ENCODE measurements at regions not wholly inside any gene's neighbourhood (a gene's known extent, or its start where the extent isn't known, plus 50 kb on each side); places are given as distances from the start of the nearest gene placed in this dataset.
"Not testable (repeated sequence)": the region's sequence is repeated elsewhere in the genome, so short reads cannot be mapped to it uniquely, and the experiment has no call there.

DNA sequence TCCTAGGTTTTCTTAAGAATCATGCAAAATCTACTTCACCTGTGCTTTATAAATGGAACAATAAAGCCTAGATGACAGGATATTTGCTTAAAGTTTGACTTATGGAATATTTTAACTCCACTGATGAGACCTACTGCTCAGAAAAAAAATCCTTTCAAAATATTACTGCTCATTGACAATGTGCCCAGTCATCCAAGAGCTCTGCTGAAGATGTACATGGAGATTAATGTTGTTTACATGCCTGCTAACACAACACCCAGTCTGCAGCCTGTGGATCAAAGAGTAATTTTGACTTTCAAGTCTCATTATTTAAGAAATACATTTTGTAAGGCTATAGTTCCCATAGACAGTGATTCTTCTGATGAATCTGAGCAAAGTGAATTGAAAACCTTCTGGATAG, 889.6 kb downstream of the CDH18 start:
- H3K36me3 ChIP-seq (ENCODE audit: control insufficient read depth in 2 of 2, insufficient read depth in 2 of 2, low read length in 1 of 2) = no peaks in the 10 kb centered on the region
- no peaks in the 10 kb centered on the region for H3K27me3 ChIP-seq (ENCODE audit: control insufficient read depth in 1 of 2, insufficient read depth in 2 of 2, low read length in 2 of 2)
- no peaks in the 10 kb centered on the region for H3K9me3 ChIP-seq (ENCODE audit: control insufficient read depth in 2 of 2, insufficient read depth in 1 of 2, low read depth in 1 of 2, low read length in 1 of 2)
- H3K4me1 ChIP-seq (ENCODE audit: control insufficient read depth in 2 of 2, insufficient read depth in 2 of 2, low read length in 1 of 2) = no peaks in the 10 kb centered on the region
- H3K27ac ChIP-seq (ENCODE audit: low read depth in 2 of 2, low read length in 1 of 2) = no peak overlapping the region
- H3K4me3 ChIP-seq (ENCODE audit: low read depth in 1 of 2, low read length in 2 of 2) = no peak overlapping the region

DNA sequence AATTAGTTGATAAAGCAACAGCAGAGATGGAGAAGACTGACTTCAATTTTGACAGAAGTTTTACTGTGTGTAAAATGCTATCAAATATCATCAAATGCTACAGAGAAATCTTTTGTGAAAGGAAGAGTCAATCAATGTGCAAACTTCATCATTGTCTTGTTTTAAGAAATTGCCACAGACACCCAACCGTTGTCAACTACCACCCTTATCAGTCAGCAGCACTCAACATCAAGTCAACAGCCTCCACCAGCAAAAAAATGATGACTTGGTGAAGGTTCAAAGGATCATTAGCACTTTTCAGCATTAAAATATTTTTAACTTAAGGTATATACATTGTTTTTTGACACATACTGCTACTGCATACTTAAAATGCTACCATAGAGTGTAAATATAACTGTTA, 888.8 kb downstream of the CDH18 start:
- Histone ChIP-seq H3K27me3 (ENCODE audit: control insufficient read depth in 1 of 2, insufficient read depth in 2 of 2, low read length in 2 of 2) (no peaks in the 10 kb centered on the region), H3K9me3 (ENCODE audit: control insufficient read depth in 2 of 2, insufficient read depth in 1 of 2, low read depth in 1 of 2, low read length in 1 of 2) (no peaks in the 10 kb centered on the region), H3K4me3 (ENCODE audit: low read depth in 1 of 2, low read length in 2 of 2) (no peak overlapping the region), H3K27ac (ENCODE audit: low read depth in 2 of 2, low read length in 1 of 2) (no peak overlapping the region), H3K4me1 (ENCODE audit: control insufficient read depth in 2 of 2, insufficient read depth in 2 of 2, low read length in 1 of 2) (no peaks in the 10 kb centered on the region), H3K36me3 (ENCODE audit: control insufficient read depth in 2 of 2, insufficient read depth in 2 of 2, low read length in 1 of 2) (no peaks in the 10 kb centered on the region)
- WGBS, 2 donors = 63 to 73% methylated on average over 1 of the region's 1 CpG

GRCh38 chr5:19104948-19105347, 883.1 kb downstream of the CDH18 start:
- no peaks in the 10 kb centered on the region for H3K9me3 ChIP-seq (ENCODE audit: control insufficient read depth in 2 of 2, insufficient read depth in 1 of 2, low read depth in 1 of 2, low read length in 1 of 2)
- whole genome bisulfite sequencing, 2 donors = 25 to 33% methylated on average over 1 of the region's 1 CpG
- H3K36me3 ChIP-seq (ENCODE audit: control insufficient read depth in 2 of 2, insufficient read depth in 2 of 2, low read length in 1 of 2) = no peaks in the 10 kb centered on the region
- no peaks in the 10 kb centered on the region for H3K27me3 ChIP-seq (ENCODE audit: control insufficient read depth in 1 of 2, insufficient read depth in 2 of 2, low read length in 2 of 2)
- no peak overlapping the region for H3K4me3 ChIP-seq (ENCODE audit: low read depth in 1 of 2, low read length in 2 of 2)
- H3K4me1 ChIP-seq (ENCODE audit: control insufficient read depth in 2 of 2, insufficient read depth in 2 of 2, low read length in 1 of 2) = no peaks in the 10 kb centered on the region
- H3K27ac ChIP-seq (ENCODE audit: low read depth in 2 of 2, low read length in 1 of 2) = no peak overlapping the region

DNA sequence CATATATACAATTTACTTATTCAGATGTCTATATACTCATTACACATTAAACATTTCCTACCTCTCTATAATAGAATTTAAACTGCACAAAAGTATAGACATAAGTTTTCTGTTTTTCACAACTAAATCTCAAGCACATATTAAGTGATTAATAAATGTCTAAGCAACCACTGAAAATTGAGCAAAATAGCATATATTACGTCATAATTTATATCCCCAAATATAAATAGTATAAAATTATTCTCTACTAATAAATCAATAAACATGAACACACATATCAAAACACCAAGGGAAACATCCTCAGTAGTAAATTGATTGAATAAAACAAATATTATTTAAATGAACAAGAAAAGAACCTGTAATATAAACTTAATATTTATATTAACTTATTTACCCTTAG, 865.1 kb downstream of the CDH18 start:
- Histone ChIP-seq H3K4me3 (ENCODE audit: low read depth in 1 of 2, low read length in 2 of 2) (no peak overlapping the region), H3K27me3 (ENCODE audit: control insufficient read depth in 1 of 2, insufficient read depth in 2 of 2, low read length in 2 of 2) (no peaks in the 10 kb centered on the region), H3K9me3 (ENCODE audit: control insufficient read depth in 2 of 2, insufficient read depth in 1 of 2, low read depth in 1 of 2, low read length in 1 of 2) (no peaks in the 10 kb centered on the region), H3K27ac (ENCODE audit: low read depth in 2 of 2, low read length in 1 of 2) (no peak overlapping the region), H3K36me3 (ENCODE audit: control insufficient read depth in 2 of 2, insufficient read depth in 2 of 2, low read length in 1 of 2) (no peaks in the 10 kb centered on the region), H3K4me1 (ENCODE audit: control insufficient read depth in 2 of 2, insufficient read depth in 2 of 2, low read length in 1 of 2) (no peaks in the 10 kb centered on the region)
- WGBS, 2 donors = 77 to 87% methylated on average over 1 of the region's 1 CpG

GRCh38 chr5:19125956-19126713, 861.9 kb downstream of the CDH18 start:
- H3K27ac ChIP-seq (ENCODE audit: low read depth in 2 of 2, low read length in 1 of 2) = no peak overlapping the region
- no peak overlapping the region for H3K4me3 ChIP-seq (ENCODE audit: low read depth in 1 of 2, low read length in 2 of 2)
- WGBS, 2 donors = 45 to 50% methylated on average over 5 of the region's 5 CpGs
- H3K27me3 ChIP-seq (ENCODE audit: control insufficient read depth in 1 of 2, insufficient read depth in 2 of 2, low read length in 2 of 2) = no peaks in the 10 kb centered on the region
- no peaks in the 10 kb centered on the region for H3K4me1 ChIP-seq (ENCODE audit: control insufficient read depth in 2 of 2, insufficient read depth in 2 of 2, low read length in 1 of 2)
- no peaks in the 10 kb centered on the region for H3K9me3 ChIP-seq (ENCODE audit: control insufficient read depth in 2 of 2, insufficient read depth in 1 of 2, low read depth in 1 of 2, low read length in 1 of 2)
- no peaks in the 10 kb centered on the region for H3K36me3 ChIP-seq (ENCODE audit: control insufficient read depth in 2 of 2, insufficient read depth in 2 of 2, low read length in 1 of 2)

DNA sequence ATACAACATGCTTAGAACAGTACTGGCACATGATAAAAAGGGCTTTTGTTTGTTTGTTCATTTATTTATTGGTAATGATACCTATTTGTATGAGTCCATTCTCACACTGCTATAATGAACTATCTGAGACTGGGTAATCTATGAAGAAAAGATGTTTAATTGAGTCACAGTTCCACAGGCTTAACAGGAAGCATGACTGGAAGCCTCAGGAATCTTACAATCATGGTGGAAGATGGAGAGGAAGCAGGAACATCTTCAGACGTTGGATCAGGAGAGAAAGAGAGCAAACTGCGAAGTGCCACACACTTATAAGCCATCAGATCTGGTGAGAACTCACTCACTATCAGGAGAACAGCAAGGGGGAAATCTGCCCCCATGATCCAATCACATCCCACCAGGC, 847.7 kb downstream of the CDH18 start:
- 63 to 72% methylated on average over 2 of the region's 2 CpGs for WGBS, 2 donors
- Histone ChIP-seq H3K27ac (ENCODE audit: low read depth in 2 of 2, low read length in 1 of 2) (no peak overlapping the region), H3K27me3 (ENCODE audit: control insufficient read depth in 1 of 2, insufficient read depth in 2 of 2, low read length in 2 of 2) (no peaks in the 10 kb centered on the region), H3K4me1 (ENCODE audit: control insufficient read depth in 2 of 2, insufficient read depth in 2 of 2, low read length in 1 of 2) (no peaks in the 10 kb centered on the region), H3K9me3 (ENCODE audit: control insufficient read depth in 2 of 2, insufficient read depth in 1 of 2, low read depth in 1 of 2, low read length in 1 of 2) (no peaks in the 10 kb centered on the region), H3K36me3 (ENCODE audit: control insufficient read depth in 2 of 2, insufficient read depth in 2 of 2, low read length in 1 of 2) (no peaks in the 10 kb centered on the region), H3K4me3 (ENCODE audit: low read depth in 1 of 2, low read length in 2 of 2) (no peak overlapping the region)

DNA sequence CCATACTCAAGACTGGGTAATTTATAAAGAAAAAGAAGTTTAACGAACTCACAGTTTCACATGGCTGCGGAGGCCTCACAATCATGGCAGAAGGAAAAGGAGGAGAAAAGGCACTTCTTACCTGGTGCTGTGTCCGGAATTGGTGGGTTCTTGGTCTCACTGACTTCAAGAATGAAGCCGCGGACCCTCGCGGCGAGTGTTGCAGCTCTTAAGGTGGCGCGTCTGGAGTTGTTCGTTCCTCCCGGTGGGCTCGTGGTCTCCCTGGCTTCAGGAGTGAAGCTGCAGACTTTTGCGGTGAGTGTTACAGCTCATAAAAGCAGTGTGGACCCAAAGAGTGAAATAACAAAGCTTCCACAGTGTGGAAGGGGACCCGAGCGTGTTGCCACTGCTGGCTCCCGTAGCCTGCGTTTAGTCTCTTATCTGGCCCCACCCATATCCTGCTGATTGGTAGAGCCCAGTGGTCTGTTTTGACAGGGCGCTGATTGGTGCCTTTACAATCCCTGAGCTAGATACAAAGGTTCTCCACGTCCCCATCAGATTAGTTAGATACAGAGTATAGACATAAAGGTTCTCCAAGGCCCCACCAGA, 846.0 kb downstream of the CDH18 start:
- H3K9me3 ChIP-seq (ENCODE audit: control insufficient read depth in 2 of 2, insufficient read depth in 1 of 2, low read depth in 1 of 2, low read length in 1 of 2); H3K4me1 ChIP-seq (ENCODE audit: control insufficient read depth in 2 of 2, insufficient read depth in 2 of 2, low read length in 1 of 2); H3K36me3 ChIP-seq (ENCODE audit: control insufficient read depth in 2 of 2, insufficient read depth in 2 of 2, low read length in 1 of 2); H3K27ac ChIP-seq (ENCODE audit: low read depth in 2 of 2, low read length in 1 of 2); H3K4me3 ChIP-seq (ENCODE audit: low read depth in 1 of 2, low read length in 2 of 2); H3K27me3 ChIP-seq (ENCODE audit: control insufficient read depth in 1 of 2, insufficient read depth in 2 of 2, low read length in 2 of 2): not testable (repeated sequence)
- 90 to 91% methylated on average over 20 of the region's 20 CpGs for WGBS, 2 donors

DNA sequence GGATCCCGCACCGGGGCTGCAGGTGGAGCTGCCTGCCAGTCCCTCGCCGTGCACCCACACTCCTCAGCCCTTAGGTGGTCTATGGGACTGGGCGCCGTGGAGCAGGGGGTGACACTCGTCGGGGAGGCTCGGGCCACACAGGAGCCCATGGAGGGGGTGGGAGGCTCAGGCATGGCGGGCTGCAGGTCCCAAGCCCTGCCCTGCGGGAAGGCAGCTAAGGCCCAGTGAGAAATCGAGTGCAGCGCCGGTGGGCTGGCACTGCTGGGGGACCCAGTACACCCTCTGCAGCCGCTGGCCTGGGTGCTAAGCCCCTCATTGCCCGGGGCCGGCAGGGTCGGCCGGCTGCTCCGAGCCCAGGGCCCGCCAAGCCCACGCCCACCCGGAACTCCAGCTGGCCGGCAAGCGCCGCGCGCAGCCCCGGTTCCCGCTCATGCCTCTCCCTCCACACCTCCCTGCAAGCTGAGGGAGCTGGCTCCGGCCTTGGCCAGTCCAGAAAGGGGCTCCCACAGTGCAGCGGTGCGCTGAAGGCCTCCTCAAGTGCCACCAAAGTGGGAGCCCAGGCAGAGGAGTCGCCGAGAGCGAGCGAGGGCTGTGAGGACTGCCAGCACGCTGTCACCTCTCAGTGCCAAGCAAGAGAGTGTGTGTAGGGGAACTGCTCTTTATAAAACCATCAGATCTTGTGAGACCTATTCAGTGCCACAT, 845.1 kb downstream of the CDH18 start:
- H3K4me1 ChIP-seq (ENCODE audit: control insufficient read depth in 2 of 2, insufficient read depth in 2 of 2, low read length in 1 of 2); H3K36me3 ChIP-seq (ENCODE audit: control insufficient read depth in 2 of 2, insufficient read depth in 2 of 2, low read length in 1 of 2); H3K27me3 ChIP-seq (ENCODE audit: control insufficient read depth in 1 of 2, insufficient read depth in 2 of 2, low read length in 2 of 2); H3K27ac ChIP-seq (ENCODE audit: low read depth in 2 of 2, low read length in 1 of 2); H3K9me3 ChIP-seq (ENCODE audit: control insufficient read depth in 2 of 2, insufficient read depth in 1 of 2, low read depth in 1 of 2, low read length in 1 of 2); H3K4me3 ChIP-seq (ENCODE audit: low read depth in 1 of 2, low read length in 2 of 2): not testable (repeated sequence)
- WGBS, 2 donors = 90 to 93% methylated on average over 23 to 37 of the region's 38 CpGs

GRCh38 chr5:19143935-19144334, 844.1 kb downstream of the CDH18 start:
- Histone ChIP-seq H3K27me3 (ENCODE audit: control insufficient read depth in 1 of 2, insufficient read depth in 2 of 2, low read length in 2 of 2) (no peaks in the 10 kb centered on the region), H3K27ac (ENCODE audit: low read depth in 2 of 2, low read length in 1 of 2) (no peak overlapping the region), H3K36me3 (ENCODE audit: control insufficient read depth in 2 of 2, insufficient read depth in 2 of 2, low read length in 1 of 2) (no peaks in the 10 kb centered on the region), H3K9me3 (ENCODE audit: control insufficient read depth in 2 of 2, insufficient read depth in 1 of 2, low read depth in 1 of 2, low read length in 1 of 2) (no peaks in the 10 kb centered on the region), H3K4me1 (ENCODE audit: control insufficient read depth in 2 of 2, insufficient read depth in 2 of 2, low read length in 1 of 2) (no peaks in the 10 kb centered on the region), H3K4me3 (ENCODE audit: low read depth in 1 of 2, low read length in 2 of 2) (no peak overlapping the region)
- 55 to 61% methylated on average over 4 of the region's 4 CpGs for WGBS, 2 donors

GRCh38 chr5:19169426-19169825, 818.6 kb downstream of the CDH18 start:
- Histone ChIP-seq H3K27ac (ENCODE audit: low read depth in 2 of 2, low read length in 1 of 2) (no peak overlapping the region), H3K36me3 (ENCODE audit: control insufficient read depth in 2 of 2, insufficient read depth in 2 of 2, low read length in 1 of 2) (no peaks in the 10 kb centered on the region), H3K9me3 (ENCODE audit: control insufficient read depth in 2 of 2, insufficient read depth in 1 of 2, low read depth in 1 of 2, low read length in 1 of 2) (no peaks in the 10 kb centered on the region), H3K4me3 (ENCODE audit: low read depth in 1 of 2, low read length in 2 of 2) (no peak overlapping the region), H3K27me3 (ENCODE audit: control insufficient read depth in 1 of 2, insufficient read depth in 2 of 2, low read length in 2 of 2) (no peaks in the 10 kb centered on the region), H3K4me1 (ENCODE audit: control insufficient read depth in 2 of 2, insufficient read depth in 2 of 2, low read length in 1 of 2) (no peaks in the 10 kb centered on the region)

All from esophagus (tissue), 2 donors.